ENCODE measurements at regions not wholly inside any gene's neighbourhood (a gene's known extent, or its start where the extent isn't known, plus 50 kb on each side); places are given as distances from the start of the nearest gene placed in this dataset.

DNA sequence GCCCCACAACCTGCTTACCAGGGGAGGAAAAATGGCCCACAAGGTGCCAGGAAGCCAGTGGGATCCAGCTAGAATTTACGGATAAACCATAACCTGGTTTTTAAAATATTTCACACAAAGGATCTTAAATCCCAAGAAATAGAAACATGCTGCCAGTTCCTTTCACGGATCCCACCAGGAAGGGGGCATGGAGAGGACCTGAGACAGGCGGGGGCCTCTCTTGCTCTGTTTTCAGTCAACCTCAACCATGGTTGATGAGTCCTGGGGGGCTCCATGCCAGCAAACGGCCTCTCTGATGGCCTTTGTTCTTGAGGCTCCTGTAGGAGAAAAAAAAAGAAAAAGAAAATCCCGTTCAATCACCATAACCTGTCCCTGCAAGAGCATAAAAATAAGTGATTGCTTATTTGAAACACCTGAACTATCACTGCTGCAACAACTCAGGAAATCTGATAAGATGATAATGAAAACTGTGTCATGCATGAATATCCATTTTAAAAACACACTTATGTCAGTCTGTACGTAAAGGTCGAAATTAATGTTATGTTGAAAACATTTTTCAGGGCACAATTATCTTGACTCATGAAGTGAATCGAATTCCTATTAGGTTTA is 125.8 kb upstream of the CST7 start:
- no peak for TF ChIP-seq CTCF (IDR thresholded peaks at IDR 0.05; ENCODE audit: borderline replicate concordance, control extremely low read depth, extremely low read depth, insufficient read depth, missing control alignments)
- DNase-seq (ENCODE audit: low spot score) = no peak
- in situ Hi-C loops (cut with MboI; ENCODE audit: low sequenced_read_pairs, unreplicated experiment) = no loop called here

- in situ Hi-C loops (cut with MboI; ENCODE audit: low sequenced_read_pairs, unreplicated experiment) = no loop called here
- no peak for DNase-seq (ENCODE audit: low spot score)
- no peak for TF ChIP-seq CTCF (IDR thresholded peaks at IDR 0.05; ENCODE audit: borderline replicate concordance, control extremely low read depth, extremely low read depth, insufficient read depth, missing control alignments)
Measured at GRCh38 chr20:24823989-24824693, 124.9 kb upstream of the CST7 start.

- TF ChIP-seq CTCF (IDR thresholded peaks at IDR 0.05; ENCODE audit: borderline replicate concordance, control extremely low read depth, extremely low read depth, insufficient read depth, missing control alignments) = no peak
- no peak for DNase-seq (ENCODE audit: low spot score)
- in situ Hi-C loops (cut with MboI; ENCODE audit: low sequenced_read_pairs, unreplicated experiment) = no loop called here
Measured at GRCh38 chr20:24825591-24825990, 123.5 kb upstream of the CST7 start.

- TF ChIP-seq CTCF (IDR thresholded peaks at IDR 0.05; ENCODE audit: borderline replicate concordance, control extremely low read depth, extremely low read depth, insufficient read depth, missing control alignments) = no peak
- no peak for DNase-seq (ENCODE audit: low spot score)
- in situ Hi-C loops (cut with MboI; ENCODE audit: low sequenced_read_pairs, unreplicated experiment) = no loop called here
Measured at GRCh38 chr20:24827603-24828295, 121.3 kb upstream of the CST7 start.

DNA sequence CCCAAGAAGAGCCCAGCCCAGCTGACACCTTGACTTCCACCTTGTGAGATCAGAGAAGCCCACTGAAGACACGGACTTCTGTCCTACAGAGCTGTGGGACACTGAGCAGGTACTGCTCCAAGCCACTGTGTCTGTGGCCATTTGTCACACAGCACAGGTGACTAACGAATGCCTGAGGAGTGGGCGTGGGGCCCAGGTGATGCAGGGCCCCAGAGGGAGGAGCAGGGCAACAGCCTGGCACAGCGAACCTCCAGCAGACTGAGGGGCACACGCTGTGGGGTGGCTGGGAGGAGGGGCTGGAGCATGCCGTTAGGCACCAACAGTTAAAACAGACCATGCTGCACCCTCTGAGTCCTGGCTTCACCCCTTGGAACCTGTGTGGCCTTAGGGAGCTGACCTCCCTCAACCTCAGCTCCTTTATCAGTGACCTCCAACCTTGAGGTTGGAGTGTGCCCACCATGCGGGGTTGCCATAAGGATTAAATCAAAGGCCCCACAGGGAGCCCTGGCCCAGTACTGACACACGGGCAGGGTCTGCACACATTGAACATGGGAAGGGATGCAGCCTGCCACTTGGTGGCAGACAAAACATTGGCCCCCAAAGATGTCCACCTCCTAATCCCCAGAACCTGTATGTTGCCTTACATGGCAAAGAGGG is 119.9 kb upstream of the CST7 start:
- in situ Hi-C loops (cut with MboI; ENCODE audit: low sequenced_read_pairs, unreplicated experiment) = no loop called here
- no peak for DNase-seq (ENCODE audit: low spot score)

More for the DNA sequence above, 119.9 kb upstream of the CST7 start:
- TF ChIP-seq CTCF (IDR thresholded peaks at IDR 0.05; ENCODE audit: borderline replicate concordance, control extremely low read depth, extremely low read depth, insufficient read depth, missing control alignments) = no peak

Measured in GM13976 (cell line).